ENCODE measurements at regions not wholly inside any gene's neighbourhood (a gene's known extent, or its start where the extent isn't known, plus 50 kb on each side); places are given as distances from the start of the nearest gene placed in this dataset.

DNA sequence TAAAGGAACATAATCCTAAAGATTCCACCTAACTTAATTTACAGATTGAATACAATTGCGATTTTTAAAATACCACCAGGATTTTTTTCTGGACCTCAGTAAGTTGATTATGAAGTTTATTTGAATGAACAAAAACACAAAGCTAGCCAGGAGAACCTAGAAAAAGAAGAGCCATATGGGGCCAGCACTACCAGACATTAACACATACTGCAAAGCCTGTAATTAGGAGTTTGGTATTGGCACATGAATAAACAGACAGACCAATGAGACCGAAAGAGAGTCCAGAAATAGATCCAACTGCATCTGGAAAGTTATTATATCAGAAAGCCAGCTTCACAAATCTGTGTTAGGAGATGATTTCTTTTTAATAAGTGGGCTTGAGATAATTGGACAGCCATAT is 105.5 kb upstream of the CHST15 start:
- DNase-seq (ENCODE audit: low spot score): no peak
- TF ChIP-seq, protein P1, sequence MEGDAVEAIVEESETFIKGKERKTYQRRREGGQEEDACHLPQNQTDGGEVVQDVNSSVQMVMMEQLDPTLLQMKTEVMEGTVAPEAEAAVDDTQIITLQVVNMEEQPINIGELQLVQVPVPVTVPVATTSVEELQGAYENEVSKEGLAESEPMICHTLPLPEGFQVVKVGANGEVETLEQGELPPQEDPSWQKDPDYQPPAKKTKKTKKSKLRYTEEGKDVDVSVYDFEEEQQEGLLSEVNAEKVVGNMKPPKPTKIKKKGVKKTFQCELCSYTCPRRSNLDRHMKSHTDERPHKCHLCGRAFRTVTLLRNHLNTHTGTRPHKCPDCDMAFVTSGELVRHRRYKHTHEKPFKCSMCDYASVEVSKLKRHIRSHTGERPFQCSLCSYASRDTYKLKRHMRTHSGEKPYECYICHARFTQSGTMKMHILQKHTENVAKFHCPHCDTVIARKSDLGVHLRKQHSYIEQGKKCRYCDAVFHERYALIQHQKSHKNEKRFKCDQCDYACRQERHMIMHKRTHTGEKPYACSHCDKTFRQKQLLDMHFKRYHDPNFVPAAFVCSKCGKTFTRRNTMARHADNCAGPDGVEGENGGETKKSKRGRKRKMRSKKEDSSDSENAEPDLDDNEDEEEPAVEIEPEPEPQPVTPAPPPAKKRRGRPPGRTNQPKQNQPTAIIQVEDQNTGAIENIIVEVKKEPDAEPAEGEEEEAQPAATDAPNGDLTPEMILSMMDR (IDR thresholded peaks at IDR 0.05; ENCODE audit: borderline replicate concordance, control extremely low read depth, extremely low read depth, insufficient read depth, missing control alignments): no peak
- in situ Hi-C loops (cut with MboI; ENCODE audit: low sequenced_read_pairs, unreplicated experiment): no loop called here

DNA sequence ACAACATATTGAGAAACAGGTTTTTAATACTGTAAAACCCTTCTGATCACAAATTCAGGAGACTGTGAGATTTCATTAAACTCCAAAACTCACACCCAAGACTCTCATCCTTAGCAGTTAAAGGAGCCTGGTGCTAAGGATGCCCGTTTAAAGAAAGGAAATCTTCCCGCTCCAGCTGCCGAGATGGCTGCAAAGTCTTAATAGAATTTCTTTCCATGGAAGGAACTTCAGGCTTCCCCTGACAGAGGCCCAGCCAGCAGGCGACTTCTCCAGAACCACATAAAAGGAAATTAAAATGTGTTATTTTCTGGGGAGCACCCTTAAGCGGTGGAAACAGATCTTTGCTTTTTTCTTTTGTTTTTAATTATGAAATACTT is 104.7 kb upstream of the CHST15 start:
- in situ Hi-C loops (cut with MboI; ENCODE audit: low sequenced_read_pairs, unreplicated experiment): no loop called here
- DNase-seq (ENCODE audit: low spot score): no peak

DNA sequence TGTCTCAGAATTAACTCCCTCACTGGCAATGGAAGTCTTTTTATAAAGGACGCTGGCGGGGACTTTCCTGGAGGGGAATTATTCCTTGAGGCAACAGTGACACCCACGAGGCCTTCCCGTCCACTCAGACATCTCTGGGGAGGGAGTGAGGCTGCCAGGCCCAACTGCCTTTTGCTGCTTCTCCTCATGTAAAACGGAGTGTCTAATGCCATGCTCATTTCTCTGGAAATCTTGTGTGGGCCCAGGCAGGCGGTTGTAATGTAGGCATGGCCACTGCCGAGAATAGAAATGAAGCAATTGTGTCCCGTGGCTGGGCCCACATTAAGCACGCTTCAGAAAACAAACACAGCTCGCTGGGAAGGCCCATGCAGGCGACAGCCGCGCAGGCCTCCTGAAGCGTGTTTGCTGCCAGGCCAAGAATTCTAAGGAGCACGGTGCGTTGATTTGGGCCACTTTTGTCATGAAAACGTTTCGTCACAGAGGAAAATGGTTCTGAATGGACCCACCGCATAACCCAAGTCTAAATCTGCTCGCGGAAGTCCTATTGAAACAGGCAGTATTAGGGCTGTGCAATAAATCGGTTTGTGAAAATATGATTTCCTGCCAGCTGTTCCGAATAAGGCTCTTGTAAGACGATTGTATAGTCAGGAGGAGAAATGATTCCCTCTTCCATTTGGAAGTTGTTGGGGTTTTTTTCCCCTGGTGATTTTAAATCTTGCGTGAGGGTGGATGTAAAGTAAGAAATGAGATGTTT is 104.2 kb upstream of the CHST15 start:
- in situ Hi-C loops (cut with MboI; ENCODE audit: low sequenced_read_pairs, unreplicated experiment): no loop called here
- TF ChIP-seq, protein P1 (IDR thresholded peaks at IDR 0.05; ENCODE audit: borderline replicate concordance, control extremely low read depth, extremely low read depth, insufficient read depth, missing control alignments): no peak
- no peak for DNase-seq (ENCODE audit: low spot score)

More for the DNA sequence above, 104.7 kb upstream of the CHST15 start:
- TF ChIP-seq, protein P1 (IDR thresholded peaks at IDR 0.05; ENCODE audit: borderline replicate concordance, control extremely low read depth, extremely low read depth, insufficient read depth, missing control alignments): no peak

- no peak for DNase-seq (ENCODE audit: low spot score)
- TF ChIP-seq, protein P1 (IDR thresholded peaks at IDR 0.05; ENCODE audit: borderline replicate concordance, control extremely low read depth, extremely low read depth, insufficient read depth, missing control alignments): no peak
- in situ Hi-C loops (cut with MboI; ENCODE audit: low sequenced_read_pairs, unreplicated experiment): no loop called here
These were observed 103.3 kb upstream of the CHST15 start for GRCh38 chr10:124196659-124197058.

- TF ChIP-seq, protein P1 (IDR thresholded peaks at IDR 0.05; ENCODE audit: borderline replicate concordance, control extremely low read depth, extremely low read depth, insufficient read depth, missing control alignments): no peak
- no peak for DNase-seq (ENCODE audit: low spot score)
These were observed 100.9 kb upstream of the CHST15 start for GRCh38 chr10:124194199-124194824.

DNA sequence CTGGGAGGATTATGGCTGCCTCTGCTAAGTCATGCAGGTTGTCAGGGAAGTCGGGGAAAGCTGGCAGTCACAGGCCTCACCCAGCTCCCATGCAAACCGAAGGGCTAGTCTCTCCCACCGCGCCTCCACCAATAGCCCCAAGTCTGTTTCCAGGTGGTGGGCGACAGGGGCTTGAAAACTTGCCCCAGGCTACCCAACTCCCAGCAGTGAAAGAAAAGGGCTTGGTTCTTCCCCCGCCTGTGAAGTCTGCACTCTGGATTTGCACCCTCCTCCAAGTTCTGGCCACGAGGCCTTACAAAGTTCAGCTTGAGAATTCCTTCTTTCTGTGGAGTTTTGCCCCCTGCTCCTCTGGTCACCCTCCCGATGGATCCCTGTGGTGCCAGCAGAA is 99.9 kb upstream of the CHST15 start:
- DNase-seq (ENCODE audit: low spot score): no peak
- TF ChIP-seq, protein P1 (IDR thresholded peaks at IDR 0.05; ENCODE audit: borderline replicate concordance, control extremely low read depth, extremely low read depth, insufficient read depth, missing control alignments): no peak
- in situ Hi-C loops (cut with MboI; ENCODE audit: low sequenced_read_pairs, unreplicated experiment): no loop called here

More at GRCh38 chr10:124194199-124194824, 100.9 kb upstream of the CHST15 start:
- in situ Hi-C loops (cut with MboI; ENCODE audit: low sequenced_read_pairs, unreplicated experiment): no loop called here

All from GM13976 (cell line).